Muscle of arm (tissue), 1 donor: ENCODE measurements at regions not wholly inside any gene's neighbourhood (a gene's known extent, or its start where the extent isn't known, plus 50 kb on each side); places are given as distances from the start of the nearest gene placed in this dataset.
A peak's percentile ranks its signal among the peaks of the same experiment; 100 is the strongest.

Source experiments
- DNase-seq: peaks from one replicate; pipeline ENCODE4 v3.0.0-alpha.2; 2013

- no peak for DNase-seq
These were observed 1146.8 kb upstream of the B3GALT2 start for GRCh38 chr1:194333240-194333639.

GRCh38 chr1:194331758-194332157 lies 1145.3 kb upstream of the B3GALT2 start:
- DNase-seq: no peak

- DNase-seq: no peak
These were observed 1136.3 kb upstream of the B3GALT2 start for GRCh38 chr1:194322751-194323150.

GRCh38 chr1:194318790-194319280 lies 1132.4 kb upstream of the B3GALT2 start:
- no peak for DNase-seq

GRCh38 chr1:194309697-194310096 lies 1123.3 kb upstream of the B3GALT2 start:
- DNase-seq: no peak

- no peak for DNase-seq
These were observed 1122.9 kb upstream of the B3GALT2 start for GRCh38 chr1:194309269-194309668.

- no peak for DNase-seq
These were observed 1114.4 kb upstream of the B3GALT2 start for GRCh38 chr1:194300776-194301175.

- DNase-seq: no peak
These were observed 1113.9 kb upstream of the B3GALT2 start for GRCh38 chr1:194300340-194300739.

GRCh38 chr1:194298007-194298598 lies 1111.7 kb upstream of the B3GALT2 start:
- no peak for DNase-seq

- DNase-seq: no peak
These were observed 1110.7 kb upstream of the B3GALT2 start for GRCh38 chr1:194297094-194297493.

- no peak for DNase-seq
These were observed 1109.8 kb upstream of the B3GALT2 start for GRCh38 chr1:194296201-194296600.

GRCh38 chr1:194295685-194296084 lies 1109.3 kb upstream of the B3GALT2 start:
- DNase-seq: peak; percentile 2

- no peak for DNase-seq
These were observed 1107.5 kb upstream of the B3GALT2 start for GRCh38 chr1:194293851-194294405.

GRCh38 chr1:194292966-194293365 lies 1106.6 kb upstream of the B3GALT2 start:
- DNase-seq: no peak

GRCh38 chr1:194289569-194290266 lies 1103.3 kb upstream of the B3GALT2 start:
- no peak for DNase-seq

GRCh38 chr1:194288238-194288637 lies 1101.8 kb upstream of the B3GALT2 start:
- DNase-seq: no peak

GRCh38 chr1:194281376-194281775 lies 1095.0 kb upstream of the B3GALT2 start:
- no peak for DNase-seq

- no peak for DNase-seq
These were observed 1094.0 kb upstream of the B3GALT2 start for GRCh38 chr1:194280463-194280862.

- no peak for DNase-seq
These were observed 1093.6 kb upstream of the B3GALT2 start for GRCh38 chr1:194279975-194280374.

GRCh38 chr1:194277927-194278326 lies 1091.5 kb upstream of the B3GALT2 start:
- DNase-seq: no peak

GRCh38 chr1:194273660-194274059 lies 1087.2 kb upstream of the B3GALT2 start:
- DNase-seq: no peak

GRCh38 chr1:194268839-194269238 lies 1082.4 kb upstream of the B3GALT2 start:
- DNase-seq: no peak

GRCh38 chr1:194267021-194267420 lies 1080.6 kb upstream of the B3GALT2 start:
- no peak for DNase-seq
